DMS 273 (cell line): ENCODE measurements at regions not wholly inside any gene's neighbourhood (a gene's known extent, or its start where the extent isn't known, plus 50 kb on each side); places are given as distances from the start of the nearest gene placed in this dataset.

ENCODE experiments used
- DNase-seq: peaks from one replicate; lab custom pipeline; 2025; ENCODE audit not compliant: unreplicated experiment; lab: John Stamatoyannopoulos, UW

GRCh38 chr7:25789701-25790640, 362.0 kb upstream of the NFE2L3 start:
- DNase-seq = peak; percentile 43

DNA sequence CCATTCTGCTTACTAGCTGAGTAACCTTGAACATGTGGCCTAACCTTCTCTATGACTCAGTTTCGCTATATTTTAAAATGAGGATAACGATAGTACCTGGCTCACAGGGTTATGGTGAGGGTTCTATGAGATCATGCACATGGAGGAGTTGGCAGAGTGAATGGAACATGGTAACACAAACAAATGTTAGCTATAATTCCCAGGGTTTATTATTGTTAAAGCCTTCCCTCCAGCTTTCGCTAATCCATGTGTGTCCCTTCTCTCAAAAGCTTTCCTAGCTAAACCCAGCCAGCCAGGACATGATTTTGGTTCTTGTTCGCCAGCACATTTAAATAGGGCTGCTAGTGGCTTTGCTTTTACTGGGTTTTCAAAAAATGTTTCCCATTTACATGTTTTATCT, 361.0 kb upstream of the NFE2L3 start:
- no peak for DNase-seq

GRCh38 chr7:25792586-25792985, 359.4 kb upstream of the NFE2L3 start:
- DNase-seq = no peak

DNA sequence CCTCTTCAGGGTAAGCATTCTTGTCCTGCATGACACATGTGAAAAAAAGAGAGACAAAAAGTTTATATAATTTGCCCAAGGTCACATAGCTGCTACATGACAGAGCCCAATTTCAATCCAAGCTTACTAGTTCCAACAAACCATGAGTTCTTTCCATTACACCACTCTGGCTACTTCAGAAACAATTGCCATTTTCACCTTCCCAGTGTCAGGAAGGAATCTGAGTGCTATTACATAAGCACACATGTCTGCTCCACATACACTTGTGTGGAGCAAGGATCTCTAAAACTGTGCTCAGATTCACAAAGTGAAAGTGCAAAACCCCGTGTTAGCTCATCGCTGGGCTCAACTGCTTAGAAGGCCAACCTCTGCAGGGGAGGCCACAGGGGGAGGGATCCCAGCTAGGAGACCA, 356.2 kb upstream of the NFE2L3 start:
- no peak for DNase-seq

DNA sequence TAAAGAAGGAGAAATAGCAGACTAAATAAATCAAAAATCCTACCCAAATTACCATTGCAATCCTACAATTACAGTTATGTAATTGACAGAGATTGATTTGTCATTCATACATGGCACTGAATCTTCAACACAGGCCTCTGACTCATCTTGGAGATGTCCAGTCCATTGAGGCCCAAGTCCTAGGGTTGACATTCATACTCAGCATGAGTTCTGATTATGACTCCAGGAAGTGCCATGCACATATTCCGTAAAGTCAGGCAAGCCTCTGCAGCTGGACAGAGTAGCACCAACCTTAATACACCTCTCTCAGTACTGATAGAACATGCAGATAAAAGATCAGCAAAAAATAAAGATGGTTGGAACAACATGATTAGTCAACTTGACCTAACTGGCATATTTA, 353.7 kb upstream of the NFE2L3 start:
- no peak for DNase-seq

DNA sequence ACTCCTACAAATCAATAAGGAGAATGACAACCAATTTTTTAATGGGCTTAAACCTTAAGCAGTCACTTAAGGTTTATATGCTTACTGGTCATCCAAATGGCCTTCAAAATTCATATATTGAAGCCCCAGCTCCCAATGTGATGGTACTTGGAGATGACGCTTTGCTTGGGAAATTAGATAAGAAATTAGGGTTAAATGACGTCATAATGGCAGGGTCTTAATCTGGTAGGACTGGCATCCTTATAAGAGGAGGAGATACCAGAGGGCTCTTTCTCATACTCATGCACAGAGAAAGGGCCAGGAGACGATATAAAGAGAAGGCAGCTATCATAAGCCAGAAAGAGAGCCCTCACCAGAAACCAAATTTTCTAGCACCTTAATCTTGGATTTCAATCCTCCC, 350.8 kb upstream of the NFE2L3 start:
- no peak for DNase-seq

DNA sequence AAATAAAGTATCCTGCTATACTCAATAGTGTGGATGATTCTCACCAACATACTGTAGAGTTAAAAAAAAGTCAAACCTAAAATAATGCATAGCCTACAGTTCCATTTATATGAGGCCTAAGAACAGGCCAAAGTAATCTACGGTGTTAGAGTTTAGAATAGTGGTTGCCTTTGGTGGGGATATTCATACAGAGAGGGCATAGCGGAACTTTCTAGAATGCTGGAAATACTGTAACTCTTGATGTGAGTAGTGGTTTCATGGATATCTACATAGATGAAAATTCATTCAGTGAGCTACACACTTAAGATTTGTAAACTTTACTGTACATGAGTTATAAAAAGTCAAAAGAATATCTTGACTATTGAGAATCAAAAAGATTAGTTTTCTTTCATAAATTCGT, 349.9 kb upstream of the NFE2L3 start:
- no peak for DNase-seq

- DNase-seq = no peak
Observed at GRCh38 chr7:25802473-25802872, 349.5 kb upstream of the NFE2L3 start.

DNA sequence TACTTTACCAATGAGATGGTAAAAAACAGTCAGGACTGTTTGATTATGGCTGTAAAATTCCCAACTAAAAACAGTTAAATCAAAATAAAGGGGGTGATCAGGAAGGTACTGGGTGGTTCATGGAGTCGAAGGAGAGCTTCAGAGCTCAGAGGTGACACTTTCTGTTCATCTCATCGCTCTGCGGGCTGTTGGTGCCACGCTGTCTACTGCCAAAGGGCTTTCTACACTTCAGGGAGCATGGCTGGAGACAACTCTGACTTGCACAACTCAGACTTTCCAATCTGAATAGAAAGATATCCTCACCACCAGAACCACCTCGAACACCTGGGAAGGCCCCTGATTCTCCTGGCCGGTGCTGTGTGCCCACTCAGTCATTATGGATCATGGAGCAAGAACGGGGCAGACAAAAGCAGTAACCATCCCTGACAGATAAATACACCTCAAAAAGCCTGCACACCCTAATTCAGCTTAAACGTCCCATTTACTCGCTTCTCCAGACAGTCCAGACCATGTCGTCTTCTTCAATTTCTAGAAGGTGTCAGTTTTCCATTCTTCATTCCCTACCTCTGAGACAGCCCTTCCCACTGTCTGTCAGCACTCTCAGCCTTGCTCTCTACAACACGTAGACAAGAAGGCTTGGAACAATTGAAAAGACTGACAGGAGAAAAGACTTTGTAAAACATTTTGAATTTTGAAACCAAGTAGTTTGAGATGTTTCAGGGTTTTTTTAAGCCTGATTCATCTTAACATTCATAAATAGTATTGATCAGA, 348.7 kb upstream of the NFE2L3 start:
- DNase-seq = no peak

DNA sequence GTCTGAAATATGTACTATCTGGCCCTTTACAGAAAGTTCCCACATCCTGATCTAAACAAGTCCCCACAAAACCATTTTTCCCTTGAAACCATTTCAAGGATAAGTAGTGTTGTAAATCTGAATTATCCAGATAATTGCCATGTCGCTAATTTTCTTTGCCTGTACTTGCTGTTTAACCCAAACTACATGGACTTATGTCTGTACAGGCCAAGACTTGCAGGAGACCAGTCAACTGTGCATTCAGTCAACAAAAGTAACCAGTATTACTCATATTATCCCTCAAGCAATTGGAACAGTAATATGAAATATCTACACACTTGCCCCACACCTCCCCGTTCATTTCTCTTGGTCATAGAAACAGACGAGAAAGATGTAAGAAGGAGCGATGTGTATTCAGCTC, 347.8 kb upstream of the NFE2L3 start:
- peak; percentile 33 for DNase-seq

DNA sequence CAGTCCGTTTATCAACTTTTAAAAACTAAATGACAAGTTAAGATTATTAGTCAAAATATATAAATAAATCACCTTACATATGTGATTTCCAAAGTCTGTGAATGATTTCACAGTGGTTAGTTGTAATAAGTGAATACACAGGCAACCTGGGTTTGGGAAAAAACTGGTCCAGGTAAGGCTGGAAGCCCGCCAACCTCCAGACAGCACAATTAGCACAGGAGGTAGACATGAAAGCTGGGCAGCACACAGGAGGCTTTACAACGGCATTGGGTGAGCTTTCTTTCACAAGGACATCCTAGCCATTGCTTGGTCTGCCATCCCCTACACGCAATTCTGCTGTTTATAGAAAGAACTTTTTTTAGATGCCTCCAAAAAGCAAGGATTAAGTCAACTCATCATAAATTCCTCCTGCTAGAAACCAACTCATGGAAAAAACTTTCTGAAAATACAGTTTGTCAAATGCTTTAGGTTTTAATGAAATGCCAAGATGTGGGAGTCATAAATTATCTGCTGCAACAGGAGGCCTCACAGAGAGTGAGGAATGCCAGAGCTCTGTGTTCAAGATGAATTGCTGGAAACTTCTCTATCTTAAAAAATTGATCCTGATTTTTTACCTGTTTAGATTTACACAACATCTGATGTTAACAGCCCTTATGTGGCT, 346.8 kb upstream of the NFE2L3 start:
- DNase-seq = peak; percentile 33

GRCh38 chr7:25807086-25807611, 344.8 kb upstream of the NFE2L3 start:
- no peak for DNase-seq

- DNase-seq = no peak
Observed at GRCh38 chr7:25809441-25809840, 342.6 kb upstream of the NFE2L3 start.

DNA sequence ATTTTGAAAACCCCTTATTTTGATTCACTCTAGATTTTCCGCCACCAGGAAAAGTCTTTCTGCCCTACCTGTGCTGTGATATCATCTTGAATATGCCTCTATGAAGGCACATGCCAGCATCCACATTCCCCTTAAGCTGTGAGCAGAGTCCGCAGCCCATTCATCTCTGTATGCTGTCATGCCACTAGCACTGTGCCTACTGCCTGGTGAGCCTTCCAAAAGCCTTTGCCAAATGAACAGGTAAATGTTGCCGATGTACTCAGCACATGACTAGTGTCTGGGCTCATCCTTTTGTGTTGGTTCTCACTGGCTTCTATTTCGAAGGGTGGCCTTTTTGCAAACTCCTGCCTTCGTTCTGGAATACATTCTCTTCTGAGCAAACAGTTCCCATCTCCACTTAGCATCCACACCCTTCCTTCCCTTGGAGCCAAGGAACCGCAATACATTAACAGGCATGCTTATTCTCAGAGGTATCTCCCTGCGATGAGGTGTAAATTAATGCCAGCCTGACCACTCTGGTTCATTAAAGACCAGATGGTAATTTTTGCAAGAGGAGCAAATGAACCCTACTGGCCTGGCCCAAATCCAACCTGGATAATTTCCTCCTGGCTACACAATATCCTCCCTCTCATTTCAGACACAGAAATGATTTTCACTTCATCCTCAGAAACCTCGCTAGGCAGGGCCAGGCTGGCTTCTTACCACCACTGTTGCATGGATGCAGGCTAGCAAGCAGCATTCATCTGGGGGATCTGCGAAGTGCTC, 339.7 kb upstream of the NFE2L3 start:
- peak; percentile 85 for DNase-seq

GRCh38 chr7:25813381-25813780, 338.6 kb upstream of the NFE2L3 start:
- DNase-seq = no peak

DNA sequence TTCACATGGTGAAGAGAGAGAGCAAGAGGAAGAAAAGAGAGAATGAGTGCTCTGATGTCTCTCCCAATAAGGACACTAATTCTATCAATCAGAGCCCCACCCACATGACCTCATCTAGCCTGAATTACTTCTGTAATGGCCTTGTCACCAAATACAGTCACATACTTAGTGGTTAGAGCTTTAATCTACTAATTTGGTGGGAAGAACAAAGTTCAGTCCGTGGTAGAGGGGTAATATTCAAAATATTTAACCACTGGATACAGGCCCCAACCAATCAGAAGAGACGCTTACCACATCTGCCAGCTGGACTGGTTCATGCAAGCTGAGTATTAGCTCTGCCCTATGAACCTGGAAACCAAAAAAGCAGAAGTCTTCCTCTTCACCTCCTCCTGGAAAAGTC, 336.3 kb upstream of the NFE2L3 start:
- no peak for DNase-seq

DNA sequence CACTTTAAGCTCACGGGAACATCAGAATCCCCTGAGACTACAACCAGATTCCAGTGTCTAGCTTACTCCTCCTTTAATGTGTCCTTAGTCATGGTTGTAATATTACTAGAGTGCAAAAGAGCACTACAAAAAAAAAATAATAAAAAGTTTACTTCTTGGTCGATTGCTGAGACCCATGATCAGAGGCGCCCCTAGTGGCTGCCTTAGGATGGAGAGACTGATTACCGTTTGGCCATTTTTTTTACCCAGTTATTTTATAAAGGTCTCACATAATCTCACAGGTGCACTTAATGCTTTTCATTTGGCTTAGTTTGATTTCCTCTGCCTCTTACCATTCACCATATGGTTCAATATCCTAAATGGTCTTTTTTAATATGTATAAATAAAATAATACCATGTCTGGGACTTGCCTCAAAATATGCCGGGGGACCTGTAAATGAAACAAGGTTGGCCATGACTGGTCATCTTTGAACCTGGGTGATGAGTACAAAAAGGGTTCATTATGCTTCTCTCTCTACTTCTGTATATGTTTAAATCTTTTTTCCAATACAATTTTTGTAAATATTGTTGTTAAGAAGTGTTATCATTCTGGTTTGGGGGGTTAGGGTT, 331.5 kb upstream of the NFE2L3 start:
- DNase-seq = peak; percentile 48

- DNase-seq = no peak
Observed at GRCh38 chr7:25821225-25821624, 330.8 kb upstream of the NFE2L3 start.

DNA sequence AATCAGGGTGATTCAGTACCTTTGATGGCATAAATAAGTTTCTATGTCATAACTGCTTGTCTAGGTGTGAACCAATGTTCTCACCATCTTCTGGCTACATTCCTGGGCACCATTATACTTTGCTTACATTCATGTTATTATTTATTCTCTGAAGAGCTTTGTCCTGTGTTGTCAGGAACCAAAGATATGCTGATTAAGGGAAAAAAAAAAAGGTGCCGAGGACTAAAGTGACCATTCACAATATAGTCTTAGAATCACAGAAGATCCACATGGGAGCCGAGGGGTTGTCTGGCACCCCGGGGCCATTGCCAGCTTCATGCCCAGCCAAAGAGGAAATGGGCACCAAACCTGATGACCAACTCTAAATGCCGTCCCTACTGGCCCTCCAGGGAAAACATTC, 329.2 kb upstream of the NFE2L3 start:
- no peak for DNase-seq

GRCh38 chr7:25823571-25823970, 328.4 kb upstream of the NFE2L3 start:
- no peak for DNase-seq
